Ishikawa (cell line): ENCODE measurements at regions not wholly inside any gene's neighbourhood (a gene's known extent, or its start where the extent isn't known, plus 50 kb on each side); places are given as distances from the start of the nearest gene placed in this dataset.

Source experiments
- CEBPB ChIP-seq: IDR thresholded peaks from 2 replicates; pipeline ENCODE4 v1.6.1; 2012
- CREB1 ChIP-seq: IDR thresholded peaks from 2 replicates; pipeline ENCODE4 v1.6.1; 2012; ENCODE audit warnings: low read depth
- EGR1 ChIP-seq: IDR thresholded peaks from 2 replicates; pipeline ENCODE4 v1.6.1; 2012
- EP300 ChIP-seq: IDR thresholded peaks from 2 replicates; pipeline ENCODE4 v1.6.1; 2012; ENCODE audit warnings: borderline replicate concordance
- FOXM1 ChIP-seq: IDR thresholded peaks from 2 replicates; pipeline ENCODE4 v1.6.1; 2012; ENCODE audit warnings: low read depth, borderline replicate concordance
- MAX ChIP-seq: IDR thresholded peaks from 2 replicates; pipeline ENCODE4 v1.6.1; 2012
- NFIC ChIP-seq: IDR thresholded peaks from 2 replicates; pipeline ENCODE4 v1.6.1; 2012
- RAD21 ChIP-seq: IDR thresholded peaks from 2 replicates; pipeline ENCODE4 v1.6.1; 2012; ENCODE audit warnings: low read depth
- REST ChIP-seq: IDR thresholded peaks from 2 replicates; pipeline ENCODE4 v1.6.1; 2012; ENCODE audit warnings: low read depth, mild to moderate bottlenecking
- TAF1 ChIP-seq: IDR thresholded peaks from 2 replicates; pipeline ENCODE4 v1.6.1; 2012; ENCODE audit warnings: low read depth, mild to moderate bottlenecking
- TCF12 ChIP-seq: IDR thresholded peaks from 2 replicates; pipeline ENCODE4 v1.6.1; 2012; ENCODE audit warnings: low read depth
- TEAD4 ChIP-seq: IDR thresholded peaks from 2 replicates; pipeline ENCODE4 v1.6.1; 2012
- USF1 ChIP-seq: IDR thresholded peaks from 2 replicates; pipeline ENCODE4 v1.6.1; 2012
- YY1 ChIP-seq: IDR thresholded peaks from 2 replicates; pipeline ENCODE4 v1.6.1; 2012; ENCODE audit warnings: low read depth
- ZBTB7A ChIP-seq: IDR thresholded peaks from 2 replicates; pipeline ENCODE4 v1.6.1; 2012; ENCODE audit warnings: low read depth

GRCh38 chr1:200310824-200311223 lies 99.0 kb downstream of the ZNF281 start:
- TF ChIP-seq FOXM1: no peak
- no peak for TF ChIP-seq EGR1
- no peak for TF ChIP-seq USF1
- TF ChIP-seq TAF1: no peak
- TF ChIP-seq TEAD4: no peak
- TF ChIP-seq YY1: no peak

- TF ChIP-seq TEAD4 (no peak), FOXM1 (no peak), NFIC (no peak)
Observed at GRCh38 chr1:200307755-200308066, 102.1 kb downstream of the ZNF281 start.

GRCh38 chr1:200306944-200307754 lies 102.7 kb downstream of the ZNF281 start:
- peak; percentile 64 for TF ChIP-seq RAD21
- no peak for TF ChIP-seq TAF1

- TF ChIP-seq YY1: no peak
- no peak for TF ChIP-seq MAX
- TF ChIP-seq FOXM1: no peak
- TF ChIP-seq NFIC: no peak
- no peak for TF ChIP-seq TAF1
- TF ChIP-seq USF1: no peak
- TF ChIP-seq TCF12: no peak
- TF ChIP-seq REST: no peak
- TF ChIP-seq TEAD4: no peak
- TF ChIP-seq CREB1: no peak
- no peak for TF ChIP-seq RAD21
- TF ChIP-seq EP300: no peak
Observed at GRCh38 chr1:200305806-200306205, 104.0 kb downstream of the ZNF281 start.

- TF ChIP-seq TCF12 (no peak), USF1 (no peak), EGR1 (no peak), EP300 (no peak), REST (no peak), RAD21 (no peak), MAX (no peak), TAF1 (no peak), FOXM1 (no peak), YY1 (no peak), ZBTB7A (no peak), CREB1 (no peak), CEBPB (no peak)
Observed at GRCh38 chr1:200304171-200304570, 105.7 kb downstream of the ZNF281 start.

GRCh38 chr1:200302921-200303290 lies 106.9 kb downstream of the ZNF281 start:
- no peak for TF ChIP-seq TEAD4
- no peak for TF ChIP-seq NFIC
- no peak for TF ChIP-seq CREB1
- no peak for TF ChIP-seq RAD21
- TF ChIP-seq YY1: no peak
- TF ChIP-seq USF1: no peak
